ENCODE measurements at regions not wholly inside any gene's neighbourhood (a gene's known extent, or its start where the extent isn't known, plus 50 kb on each side); places are given as distances from the start of the nearest gene placed in this dataset.

GRCh38 chr5:158390577-158390976 lies 531.6 kb upstream of the CLINT1 start:
- Mint-ChIP-seq H3K27me3 (ENCODE audit: low read depth) (no peaks in the 10 kb centered on the region), H3K36me3 (no peaks in the 10 kb centered on the region), H3K4me3 (no peak overlapping the region), H3K9me3 (peaks cover 7% of the 10 kb centered on the region), H3K4me1 (no peaks in the 10 kb centered on the region), H3K27ac (no peak overlapping the region)
- ChIA-PET POLR2A (no interaction called here), CTCF (no interaction called here)
- no peak for TF ChIP-seq ZNF532 (CRISPR knock-in tag; IDR thresholded peaks at IDR 0.05; ENCODE audit: borderline replicate concordance)
- no peak for TF ChIP-seq OVOL2 (CRISPR knock-in tag; IDR thresholded peaks at IDR 0.05; ENCODE audit: borderline replicate concordance)
- TF ChIP-seq ZNF138 (CRISPR knock-in tag; conservative IDR thresholded peaks at IDR 0.05) = no peak
- ATAC-seq (no peak), DNase-seq (ENCODE audit: low spot score) (no peak)

- H3K27ac Mint-ChIP-seq = no peak overlapping the region
- TF ChIP-seq GTF2I (CRISPR knock-in tag; conservative IDR thresholded peaks at IDR 0.05) (no peak), AR (CRISPR knock-in tag; IDR thresholded peaks at IDR 0.05) (no peak), SMAD4 (CRISPR knock-in tag; IDR thresholded peaks at IDR 0.05) (no peak), OVOL2 (CRISPR knock-in tag; IDR thresholded peaks at IDR 0.05; ENCODE audit: borderline replicate concordance) (no peak), ATF3 (CRISPR knock-in tag; conservative IDR thresholded peaks at IDR 0.05) (no peak), ATF1 (CRISPR knock-in tag; IDR thresholded peaks at IDR 0.05) (no peak), NFYB (CRISPR knock-in tag; conservative IDR thresholded peaks at IDR 0.05; ENCODE audit: low read depth) (no peak), GRHL2 (CRISPR knock-in tag; IDR thresholded peaks at IDR 0.05; ENCODE audit: insufficient replicate concordance, severe bottlenecking) (no peak), CTCF (IDR thresholded peaks at IDR 0.05) (no peak), NR2C2 (CRISPR knock-in tag; IDR thresholded peaks at IDR 0.05) (no peak), RELA (CRISPR knock-in tag; IDR thresholded peaks at IDR 0.05; ENCODE audit: borderline replicate concordance) (no peak), ERG (CRISPR knock-in tag; IDR thresholded peaks at IDR 0.05) (no peak), NR1H2 (CRISPR knock-in tag; IDR thresholded peaks at IDR 0.05) (no peak), TEAD1 (CRISPR knock-in tag; IDR thresholded peaks at IDR 0.05) (no peak), SP1 (CRISPR knock-in tag; conservative IDR thresholded peaks at IDR 0.05) (no peak), E2F4 (CRISPR knock-in tag; IDR thresholded peaks at IDR 0.05; ENCODE audit: borderline replicate concordance, low read depth) (no peak), ZMAT4 (CRISPR knock-in tag; IDR thresholded peaks at IDR 0.05) (no peak), KAT7 (CRISPR knock-in tag; IDR thresholded peaks at IDR 0.05; ENCODE audit: borderline replicate concordance) (no peak), MYBL2 (CRISPR knock-in tag; IDR thresholded peaks at IDR 0.05) (no peak), ELF4 (CRISPR knock-in tag; IDR thresholded peaks at IDR 0.05; ENCODE audit: low read depth) (no peak)
- ChIA-PET CTCF (no interaction called here), POLR2A (no interaction called here)
- no peaks in the 10 kb centered on the region for H3K4me1 Mint-ChIP-seq
- ATAC-seq (no peak), DNase-seq (ENCODE audit: low spot score) (no peak)
- no peaks in the 10 kb centered on the region for H3K36me3 Mint-ChIP-seq
- no peaks in the 10 kb centered on the region for H3K27me3 Mint-ChIP-seq (ENCODE audit: low read depth)
- no peak overlapping the region for H3K4me3 Mint-ChIP-seq
- peaks cover 15% of the 10 kb centered on the region for H3K9me3 Mint-ChIP-seq
Observed at GRCh38 chr5:158389786-158390185, 530.8 kb upstream of the CLINT1 start.

Data from WTC11 (cell line).